HG02973 (cell line): ENCODE measurements at regions not wholly inside any gene's neighbourhood (a gene's known extent, or its start where the extent isn't known, plus 50 kb on each side); places are given as distances from the start of the nearest gene placed in this dataset.
"Not testable (repeated sequence)": the region's sequence is repeated elsewhere in the genome, so short reads cannot be mapped to it uniquely, and the experiment has no call there.

Experiments
- ATAC-seq: cut with Tn5 transposase; IDR thresholded peaks from one replicate; pipeline ENCODE4 v1.9.1; 2021; ENCODE audit warnings: moderate library complexity; ENCODE audit not compliant: unreplicated experiment

GRCh38 chrX:124234348-124234747 lies 98.1 kb upstream of the TEX13D start:
- no peak for ATAC-seq

DNA sequence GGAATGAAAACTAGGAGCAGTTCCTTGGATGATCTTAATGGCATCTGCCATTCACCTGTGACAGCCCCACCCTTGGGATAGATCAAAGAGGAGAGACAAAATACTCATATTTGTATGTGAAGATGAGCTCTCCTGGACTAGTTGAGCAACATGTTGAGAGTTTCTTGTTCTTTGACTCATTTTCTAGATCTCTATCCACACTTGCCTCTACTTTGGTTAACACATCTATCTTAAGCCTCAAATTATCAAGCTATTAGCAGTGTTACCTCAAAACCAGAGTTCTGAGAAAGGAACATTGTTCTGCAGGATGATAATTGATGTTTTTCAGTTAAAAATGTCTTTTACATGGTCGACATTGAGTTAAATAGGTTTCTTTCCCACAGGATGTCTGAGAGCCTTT lies 94.2 kb upstream of the TEX13D start:
- ATAC-seq = no peak

DNA sequence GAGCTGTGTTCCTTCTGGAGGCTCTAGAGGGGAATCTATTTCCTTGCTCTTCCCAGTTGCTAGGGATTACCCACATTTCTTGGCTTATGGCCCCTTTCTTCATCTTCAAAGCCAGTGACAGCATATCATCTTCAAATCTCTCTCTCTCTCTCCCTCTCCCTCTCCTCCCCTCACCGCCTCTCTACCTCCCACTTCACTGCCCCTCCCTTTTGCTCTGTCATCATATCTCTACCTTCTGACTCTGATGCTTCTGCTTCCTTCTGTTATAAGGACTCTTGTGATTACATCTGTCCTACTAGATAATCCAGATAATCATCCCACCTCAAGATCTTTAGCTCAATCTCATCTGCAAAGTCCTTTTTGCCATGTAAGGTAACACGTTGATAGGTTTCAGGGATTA lies 93.1 kb upstream of the TEX13D start:
- no peak for ATAC-seq

- peak; percentile 96 for ATAC-seq
These were observed 92.5 kb upstream of the TEX13D start for GRCh38 chrX:124239911-124240310.

DNA sequence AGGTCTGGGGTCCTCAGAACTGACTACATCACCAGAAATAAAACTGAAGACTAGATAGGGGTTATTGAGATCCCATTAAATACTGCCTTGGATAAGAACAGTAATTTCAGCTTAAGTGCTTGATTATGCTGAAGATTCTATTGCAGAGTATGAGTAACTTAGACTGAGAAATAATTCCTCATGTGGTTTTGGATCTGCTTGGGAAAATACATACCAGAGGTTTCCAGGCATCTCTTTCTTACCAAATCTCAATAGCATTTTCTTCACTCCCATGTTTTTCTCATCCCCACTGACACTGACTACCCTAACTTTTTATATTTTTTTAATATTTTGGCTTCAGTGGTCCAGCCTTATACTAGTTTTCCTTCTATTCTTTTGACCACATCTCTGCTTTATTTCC lies 92.0 kb upstream of the TEX13D start:
- no peak for ATAC-seq

GRCh38 chrX:124242131-124242530 lies 90.3 kb upstream of the TEX13D start:
- ATAC-seq = no peak

DNA sequence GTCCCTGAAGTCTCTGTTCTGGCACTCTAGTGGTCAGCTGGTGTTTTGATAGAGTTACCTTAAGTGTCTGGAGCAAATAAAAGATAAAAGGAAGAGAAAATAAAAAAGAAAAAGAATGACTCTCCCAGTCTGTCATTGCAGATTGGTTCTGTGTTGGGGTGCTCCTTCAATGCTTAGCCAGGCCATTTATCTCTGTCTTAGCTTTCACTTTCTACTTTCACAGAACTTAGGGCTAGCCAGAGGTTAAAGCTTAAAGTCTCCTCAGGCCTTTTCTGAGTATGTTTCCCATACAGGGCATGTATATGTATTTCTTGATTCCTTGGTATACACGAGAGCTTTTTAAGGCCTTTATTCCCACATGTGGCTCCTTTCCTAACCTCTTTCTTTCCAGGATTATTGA lies 83.1 kb upstream of the TEX13D start:
- ATAC-seq = no peak

- no peak for ATAC-seq
These were observed 81.5 kb upstream of the TEX13D start for GRCh38 chrX:124250835-124251437.

- ATAC-seq = no peak
These were observed 77.8 kb upstream of the TEX13D start for GRCh38 chrX:124254611-124255010.

GRCh38 chrX:124256216-124256615 lies 76.2 kb upstream of the TEX13D start:
- no peak for ATAC-seq

- no peak for ATAC-seq
These were observed 75.7 kb upstream of the TEX13D start for GRCh38 chrX:124256629-124257380.

DNA sequence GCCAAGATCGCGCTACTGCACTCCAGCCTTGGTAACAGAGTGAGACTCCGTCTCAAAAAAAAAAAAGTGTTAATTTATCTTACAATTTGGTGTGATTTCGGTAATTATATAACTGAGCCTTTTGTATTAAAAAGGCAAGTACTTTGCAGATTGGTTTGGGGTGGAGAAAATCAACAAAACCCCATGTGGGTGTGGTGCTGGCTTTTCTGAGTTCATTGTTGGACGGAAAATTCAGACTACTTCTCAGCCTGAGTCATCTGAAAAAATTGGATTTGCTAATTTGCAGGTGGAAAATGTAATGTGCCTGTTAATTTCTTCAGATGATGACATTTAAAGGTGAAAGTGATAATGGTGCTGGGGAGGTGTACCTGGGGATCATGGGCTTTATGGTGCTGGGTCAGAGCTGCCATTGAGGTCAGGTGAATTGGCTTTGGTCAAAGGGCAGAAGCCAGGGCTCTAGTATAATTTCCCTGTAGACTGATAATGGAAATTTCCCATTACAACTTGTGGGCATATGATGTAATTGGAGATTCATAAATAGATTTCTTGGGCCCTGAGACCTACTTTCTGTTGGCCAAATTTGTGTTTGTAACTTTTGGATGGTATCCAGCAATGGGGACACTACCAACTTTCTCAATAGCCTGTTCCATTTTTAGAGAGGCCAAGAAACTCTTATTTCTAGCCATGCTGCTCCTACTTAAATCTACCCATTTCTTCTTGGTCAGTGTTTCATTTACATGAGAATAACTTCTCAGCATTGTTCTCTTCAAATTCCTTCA lies 74.3 kb upstream of the TEX13D start:
- no peak for ATAC-seq

DNA sequence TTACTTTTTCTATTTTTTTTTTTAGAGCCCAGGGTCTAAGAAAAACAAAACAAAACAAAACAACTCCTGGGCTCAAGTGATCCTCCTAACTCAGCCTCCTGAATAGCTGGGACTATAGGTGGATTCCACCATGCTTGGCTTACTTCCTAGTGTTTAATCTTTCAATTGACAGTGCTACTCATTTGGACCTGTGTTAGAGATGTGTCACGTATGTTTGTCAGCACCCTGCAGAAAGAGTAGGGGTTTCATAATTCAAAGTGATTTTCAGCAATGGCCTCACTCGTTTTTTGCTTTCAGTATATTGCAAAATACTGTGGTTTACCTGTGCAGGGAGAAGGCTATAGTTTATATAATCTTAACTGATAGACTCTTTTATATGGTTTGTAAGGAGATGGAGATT lies 71.6 kb upstream of the TEX13D start:
- no peak for ATAC-seq

DNA sequence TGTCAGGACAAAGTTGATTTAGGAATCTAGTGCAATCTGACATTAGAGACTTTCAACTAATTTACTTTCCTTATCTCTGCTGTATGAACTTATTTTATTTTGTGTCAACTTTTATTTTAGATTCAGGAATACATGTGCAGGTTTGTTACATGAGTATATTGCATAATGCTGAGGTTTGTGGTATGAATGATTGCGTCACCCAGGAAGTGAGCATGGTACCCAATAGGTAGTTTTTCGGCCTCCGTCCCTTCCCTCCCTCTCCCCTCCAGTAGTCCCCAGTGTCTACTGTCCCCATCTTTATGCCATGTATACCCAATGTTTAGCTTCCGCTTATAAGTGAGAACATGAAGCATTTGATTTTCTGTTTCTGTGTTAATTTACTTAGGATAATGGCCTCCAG lies 68.7 kb upstream of the TEX13D start:
- ATAC-seq = no peak

DNA sequence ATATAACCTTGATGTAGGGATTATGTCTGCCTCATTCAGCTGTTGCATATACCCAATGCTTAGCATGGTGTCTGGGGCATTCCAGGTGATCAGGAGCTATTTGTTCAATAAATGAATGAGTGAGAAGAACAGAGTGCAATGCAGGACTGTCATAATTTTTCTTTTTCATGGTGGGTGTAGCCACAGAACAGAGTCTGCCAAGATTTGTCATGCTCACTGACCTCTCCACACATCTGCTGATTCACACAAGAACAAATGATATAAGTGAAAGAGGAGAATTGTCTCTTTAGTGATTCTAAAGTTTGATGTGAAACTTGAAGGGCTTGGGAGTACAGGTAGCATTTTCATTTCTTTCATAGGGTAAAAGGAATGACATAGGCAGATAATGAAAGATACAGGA lies 64.4 kb upstream of the TEX13D start:
- ATAC-seq = no peak

DNA sequence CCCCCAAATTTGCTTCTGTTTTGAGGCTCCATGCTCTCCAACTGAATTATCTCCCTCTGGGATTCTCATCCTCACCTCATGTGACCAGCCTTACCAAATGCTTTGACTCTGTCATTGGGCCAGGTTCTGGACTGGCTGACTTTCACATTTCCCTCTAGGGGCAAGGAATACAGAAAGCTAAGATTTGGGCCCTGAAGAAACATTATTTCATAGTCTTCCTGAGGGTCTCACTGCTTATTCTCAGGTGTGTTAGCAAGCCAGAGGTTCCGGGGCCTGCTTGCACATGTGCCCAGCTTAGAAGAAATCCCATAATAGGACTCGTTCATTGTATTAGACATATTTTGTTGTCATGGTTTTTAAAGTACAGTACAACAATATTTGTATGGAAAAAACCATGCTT lies 62.6 kb upstream of the TEX13D start:
- no peak for ATAC-seq

DNA sequence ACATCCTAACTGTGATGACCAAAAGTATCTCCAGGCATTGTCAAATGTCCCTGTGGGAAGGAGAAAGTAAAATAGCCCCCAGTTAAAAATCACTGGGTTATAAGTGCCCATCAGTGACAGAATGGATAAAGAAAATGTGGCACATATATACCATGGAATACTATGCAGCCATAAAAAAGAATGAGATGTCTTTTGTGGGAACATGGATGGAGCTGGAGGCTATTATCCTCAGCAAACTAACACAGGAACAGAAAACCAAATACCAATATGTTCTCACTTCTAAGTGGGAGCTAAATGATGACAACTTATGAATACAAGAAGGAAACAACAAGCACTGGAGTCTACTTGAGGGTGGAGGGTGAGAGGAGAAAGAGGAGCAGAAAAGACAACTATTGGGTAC lies 60.9 kb upstream of the TEX13D start:
- not testable (repeated sequence) for ATAC-seq

DNA sequence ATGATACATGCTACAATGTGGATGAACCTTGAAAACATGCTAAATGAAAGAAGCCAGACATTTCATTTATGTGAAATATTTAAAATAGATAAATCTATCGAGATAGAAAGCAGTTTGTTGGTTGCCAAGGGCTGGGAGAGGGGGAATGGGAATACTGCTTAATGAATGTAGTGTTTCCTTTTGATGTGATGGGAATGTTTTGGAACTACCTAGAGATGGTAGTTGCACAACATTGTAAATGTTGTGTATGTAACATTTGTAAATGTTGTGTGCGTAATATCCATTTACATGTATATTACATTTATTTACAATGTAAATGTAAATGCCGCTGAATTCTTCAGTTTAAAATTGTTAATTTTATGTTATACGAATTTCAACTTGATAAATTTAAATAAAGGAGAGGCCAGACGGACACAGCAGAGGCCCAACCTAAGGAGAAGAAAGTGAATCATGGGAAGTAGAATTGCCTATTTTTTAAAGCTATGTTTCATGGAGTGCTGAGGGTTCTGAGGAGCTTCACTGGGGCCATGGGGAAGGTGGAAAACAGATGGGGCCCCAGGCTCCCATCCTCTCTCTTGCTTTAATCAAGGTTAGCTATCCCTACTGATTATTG lies 60.0 kb upstream of the TEX13D start:
- ATAC-seq = no peak

DNA sequence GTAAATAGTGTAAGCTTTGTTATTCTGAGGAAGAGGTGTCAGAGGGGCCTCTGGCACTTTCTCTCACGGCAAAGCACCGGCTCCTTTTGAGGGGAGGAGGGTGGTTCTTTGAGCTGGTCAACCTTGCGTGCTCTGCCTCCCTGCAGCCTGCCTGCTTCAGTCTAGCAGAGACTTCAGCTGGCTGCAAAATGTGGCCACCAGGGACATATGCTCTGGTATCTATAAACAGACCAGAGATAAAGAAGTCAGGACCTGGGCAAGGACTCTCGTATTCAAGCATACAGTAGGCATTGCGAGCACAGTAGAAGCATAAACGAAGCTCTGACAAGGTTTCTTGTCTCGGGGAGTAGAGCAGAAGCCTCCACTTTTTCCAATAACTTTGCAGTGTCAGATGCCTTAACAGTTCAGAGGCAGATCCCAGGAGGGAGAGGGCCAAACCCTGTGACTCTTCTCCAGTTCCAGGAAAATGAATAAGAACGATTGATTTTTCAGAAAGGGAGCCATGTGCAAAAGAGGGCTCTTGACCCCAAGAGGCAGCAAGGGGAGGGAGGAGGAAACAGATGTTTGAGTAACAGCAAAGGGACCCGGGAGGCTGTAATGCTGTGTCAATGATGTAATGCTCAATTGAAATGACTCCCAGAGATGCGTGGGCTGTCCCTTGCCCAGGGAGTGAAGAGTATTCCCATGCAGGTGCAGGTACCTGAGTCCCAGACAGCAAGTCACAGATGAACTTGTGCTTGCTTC lies 57.9 kb upstream of the TEX13D start:
- ATAC-seq = no peak

DNA sequence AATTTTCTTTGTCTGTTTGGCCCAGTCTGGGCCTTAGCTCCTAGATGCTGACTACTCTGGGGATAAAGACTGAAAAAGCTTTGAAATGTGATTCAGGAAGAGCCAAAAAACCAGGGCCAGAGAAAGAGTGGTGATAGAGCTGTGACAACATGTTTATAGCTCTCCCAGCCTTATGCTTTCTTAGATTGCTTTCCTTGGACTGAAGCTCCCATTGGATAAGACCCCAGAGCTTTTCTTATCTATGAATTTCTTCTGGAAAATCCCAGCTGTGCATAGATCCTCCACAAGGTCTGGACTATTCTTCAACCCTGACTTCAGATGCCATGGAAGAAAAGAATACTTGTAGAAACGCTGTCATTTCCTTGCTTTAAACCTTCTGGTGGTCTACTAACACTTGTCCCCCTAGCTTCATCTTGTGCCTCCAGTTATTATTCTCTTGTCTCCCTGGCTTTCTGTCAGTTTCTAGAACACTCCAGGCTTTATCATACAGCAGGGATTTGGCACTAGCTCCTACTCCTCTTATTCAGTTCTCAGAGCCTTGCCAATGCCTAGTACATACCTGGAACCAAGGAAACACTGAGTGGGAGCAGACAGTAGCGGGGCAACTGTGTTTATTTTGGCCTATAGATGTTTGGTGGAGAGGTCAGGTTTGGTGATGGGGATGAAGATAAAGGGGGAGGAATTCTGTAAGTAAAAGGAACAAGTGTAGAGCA lies 57.1 kb upstream of the TEX13D start:
- ATAC-seq = no peak
